PC-3 (cell line): ENCODE measurements at regions not wholly inside any gene's neighbourhood (a gene's known extent, or its start where the extent isn't known, plus 50 kb on each side); places are given as distances from the start of the nearest gene placed in this dataset.
A peak's percentile ranks its signal among the peaks of the same experiment; 100 is the strongest.

Experiments
- ATAC-seq: fragments of 200-7000 bp; cut with Tn5 transposase; 2 replicates; pipeline ENCODE4 v1.9.1; 2020; ENCODE audit warnings: mild to moderate bottlenecking, moderate library complexity
- BruUV-seq: library from RNA; stranded (reverse); fragments of 400-500 nt; replicated peaks from 2 replicates; lab custom pipeline; 2021; lab: Mats Ljungman, UMichigan
- CTCF ChIA-PET: fragments of 300-600 bp; sonication (Branson Sonifier 250); formaldehyde crosslinking; loops from one replicate; lab custom pipeline; 2022; ENCODE audit warnings: antibody characterized with exemption; lab: Charles Lee
- POLR2A ChIA-PET: fragments of 300-600 bp; sonication (Branson Sonifier 250); formaldehyde crosslinking; loops from one replicate; lab custom pipeline; 2022; ENCODE audit warnings: antibody characterized with exemption; ENCODE audit not compliant: unreplicated experiment; lab: Charles Lee
- DNase-seq: peaks from one replicate; pipeline ENCODE4 v3.0.0-alpha.2; 2015
- H2AFZ ChIP-seq: fragments of 300-600 bp; sonication (generic); 2 replicates; pipeline ENCODE4 v1.6.0; 2016; ENCODE audit warnings: antibody characterized with exemption, low read length
- H3F3A ChIP-seq: fragments of 300-600 bp; sonication (generic); one replicate; pipeline ENCODE4 v1.6.0; 2017; ENCODE audit warnings: antibody characterized with exemption, low read length, control low read depth, mild to moderate bottlenecking; ENCODE audit not compliant: unreplicated experiment
- H3K27ac ChIP-seq: fragments of 300-600 bp; sonication (generic); 2 replicates; pipeline ENCODE4 v1.5.1; 2016; ENCODE audit warnings: mild to moderate bottlenecking, low read length
- H3K27me3 ChIP-seq: fragments of 300-600 bp; sonication (generic); 2 replicates; pipeline ENCODE4 v1.6.1; 2016; ENCODE audit warnings: low read length, mixed read lengths
- H3K36me3 ChIP-seq: fragments of 300-600 bp; sonication (generic); 2 replicates; pipeline ENCODE4 v1.6.1; 2016; ENCODE audit warnings: low read depth, mixed run types, low read length, mixed read lengths
- H3K4me1 ChIP-seq: fragments of 300-600 bp; sonication (generic); 2 replicates; pipeline ENCODE4 v1.5.1; 2016; ENCODE audit warnings: low read length; ENCODE audit not compliant: insufficient read depth
- H3K4me2 ChIP-seq: fragments of 300-600 bp; sonication (generic); 2 replicates; pipeline ENCODE4 v1.6.0; 2016; ENCODE audit warnings: low read length
- H3K4me3 ChIP-seq: fragments of 300-600 bp; sonication (generic); 2 replicates; pipeline ENCODE4 v1.5.1; 2016; ENCODE audit warnings: mild to moderate bottlenecking, low read length, mixed read lengths
- H3K79me2 ChIP-seq: fragments of 300-600 bp; sonication (generic); 2 replicates; pipeline ENCODE4 v1.6.1; 2017; ENCODE audit warnings: low read length, mixed read lengths
- H3K9ac ChIP-seq: fragments of 300-600 bp; sonication (generic); 2 replicates; pipeline ENCODE4 v1.6.0; 2016; ENCODE audit warnings: mild to moderate bottlenecking, low read length
- H3K9me2 ChIP-seq: fragments of 300-600 bp; sonication (generic); replicated peaks from 2 replicates; pipeline ENCODE4 v1.6.1; 2016; ENCODE audit warnings: mixed run types, low read length, mixed read lengths
- H3K9me3 ChIP-seq: fragments of 300-600 bp; sonication (generic); 2 replicates; pipeline ENCODE4 v1.6.1; 2016; ENCODE audit warnings: low read length, mixed read lengths
- H4K20me1 ChIP-seq: fragments of 300-600 bp; sonication (generic); 2 replicates; pipeline ENCODE4 v1.6.1; 2016; ENCODE audit warnings: low read length, mixed read lengths
- CTCF ChIP-seq: fragments of 300-600 bp; sonication (generic); conservative IDR thresholded peaks from 2 replicates; pipeline ENCODE4 v1.5.1; 2017; ENCODE audit warnings: antibody characterized with exemption, low read depth, mild to moderate bottlenecking, low read length
- EZH2 ChIP-seq: fragments of 300-600 bp; sonication (generic); IDR thresholded peaks from one replicate; pipeline ENCODE4 v1.6.1; 2017; ENCODE audit warnings: antibody characterized with exemption, mild to moderate bottlenecking, low read length; ENCODE audit not compliant: unreplicated experiment
- EZH2phosphoT487 ChIP-seq: fragments of 300-600 bp; sonication (generic); IDR thresholded peaks from 2 replicates; pipeline ENCODE4 v1.6.1; 2018; ENCODE audit warnings: mild to moderate bottlenecking, antibody characterized with exemption, low read length, borderline replicate concordance
- intact Hi-C: fragments of 100-400 bp; cut with micrococcal nuclease; formaldehyde crosslinking; loops from 2 replicates; pipeline ENCODE4 v1.9.0; 2023

- CTCF ChIA-PET = no interaction called here
- ATAC-seq = no peak
- Histone ChIP-seq H3K79me2 (no peaks in the 10 kb centered on the region), H3K27me3 (no peaks in the 10 kb centered on the region), H3K9me3 (no peaks in the 10 kb centered on the region), H2AFZ (no peak overlapping the region), H3K36me3 (no peaks in the 10 kb centered on the region), H3K9me2 (no peaks in the 10 kb centered on the region), H3K9ac (no peak overlapping the region), H3F3A (no peaks in the 10 kb centered on the region), H3K27ac (no peak overlapping the region), H3K4me2 (no peak overlapping the region), H3K4me3 (no peak overlapping the region), H4K20me1 (no peaks in the 10 kb centered on the region), H3K4me1 (peaks cover 35% of the 10 kb centered on the region)
- POLR2A ChIA-PET = no interaction called here
- no TSS peak for BruUV-seq
- intact Hi-C loops = loop anchor here (5.0 kb wide), 1 partner anchor 35 kb away; no protein-coding TSS in a partner anchor
- TF ChIP-seq EZH2 (no peak), EZH2phosphoT487 (no peak), CTCF (no peak)
- DNase-seq = no peak
These were observed 201.1 kb upstream of the TWIST2 start for GRCh38 chr2:238646803-238647202.

GRCh38 chr2:238649123-238649522 is 198.8 kb upstream of the TWIST2 start:
- Histone ChIP-seq H3K9me2 (no peaks in the 10 kb centered on the region), H3K27me3 (no peaks in the 10 kb centered on the region), H3K4me1 (peaks cover 25% of the 10 kb centered on the region), H2AFZ (no peak overlapping the region), H3K4me2 (no peak overlapping the region), H4K20me1 (no peaks in the 10 kb centered on the region), H3K4me3 (no peak overlapping the region), H3K79me2 (no peaks in the 10 kb centered on the region), H3K9me3 (no peaks in the 10 kb centered on the region), H3F3A (no peaks in the 10 kb centered on the region), H3K27ac (no peak overlapping the region), H3K36me3 (no peaks in the 10 kb centered on the region), H3K9ac (no peak overlapping the region)
- peak; percentile 23 for DNase-seq
- ATAC-seq = peak; percentile 63
- BruUV-seq = no TSS peak
- no peak for TF ChIP-seq EZH2
- no peak for TF ChIP-seq CTCF
- TF ChIP-seq EZH2phosphoT487 = no peak
- ChIA-PET POLR2A (interaction anchor here (0.6 kb wide), 1 partner anchor 1376 kb away, joined by 4 read pairs; the partner anchor contains the start of gene NDUFA10), CTCF (interaction anchor here (0.6 kb wide), 1 partner anchor 126 kb away, joined by 3 read pairs; no protein-coding TSS in a partner anchor)
- intact Hi-C loops = loop anchor here (5.0 kb wide), 1 partner anchor 33 kb away; no protein-coding TSS in a partner anchor

- CTCF ChIA-PET = interaction anchor here (0.6 kb wide), 1 partner anchor 126 kb away, joined by 3 read pairs; no protein-coding TSS in a partner anchor
These were observed 197.9 kb upstream of the TWIST2 start for GRCh38 chr2:238649936-238650518.

More at GRCh38 chr2:238649936-238650518, 197.9 kb upstream of the TWIST2 start:
- DNase-seq (no peak), ATAC-seq (no peak)
- BruUV-seq = no TSS peak
- POLR2A ChIA-PET = interaction anchor here (0.6 kb wide), 1 partner anchor 1375 kb away, joined by 4 read pairs; the partner anchor contains the start of gene NDUFA10
- Histone ChIP-seq H3K79me2 (no peaks in the 10 kb centered on the region), H2AFZ (no peak overlapping the region), H3K27ac (no peak overlapping the region), H4K20me1 (no peaks in the 10 kb centered on the region), H3K9me3 (no peaks in the 10 kb centered on the region), H3K36me3 (no peaks in the 10 kb centered on the region), H3K4me3 (no peak overlapping the region), H3K4me1 (peaks cover 16% of the 10 kb centered on the region; the same call in 1 of the 2 replicates), H3K9me2 (no peaks in the 10 kb centered on the region), H3K27me3 (no peaks in the 10 kb centered on the region), H3K4me2 (no peak overlapping the region), H3K9ac (no peak overlapping the region), H3F3A (no peaks in the 10 kb centered on the region)
- TF ChIP-seq CTCF (no peak), EZH2 (no peak), EZH2phosphoT487 (no peak)
- intact Hi-C loops = loop anchor here (5.0 kb wide), 1 partner anchor 32 kb away; no protein-coding TSS in a partner anchor
